Caco-2 (cell line): ENCODE measurements at regions not wholly inside any gene's neighbourhood (a gene's known extent, or its start where the extent isn't known, plus 50 kb on each side); places are given as distances from the start of the nearest gene placed in this dataset.
"Not testable (repeated sequence)": the region's sequence is repeated elsewhere in the genome, so short reads cannot be mapped to it uniquely, and the experiment has no call there.

Experiments
- BruUV-seq: library from RNA; stranded (reverse); fragments of 400-500 nt; replicated peaks from 2 replicates; lab custom pipeline; 2021; lab: Mats Ljungman, UMichigan
- CTCF ChIA-PET: fragments of 300-600 bp; sonication (Branson Sonifier 250); formaldehyde crosslinking; loops from one replicate; lab custom pipeline; 2022; ENCODE audit warnings: antibody characterized with exemption; lab: Charles Lee
- POLR2A ChIA-PET: fragments of 300-600 bp; sonication (Branson Sonifier 250); formaldehyde crosslinking; loops from one replicate; lab custom pipeline; 2022; ENCODE audit warnings: antibody characterized with exemption; lab: Charles Lee
- DNase-seq, 2 experiments: peaks; one replicate each; pipeline versions ENCODE4 v3.0.0 to v3.0.0-alpha.2; 2020 to 2022
- H3K27me3 ChIP-seq: replicated peaks from 2 replicates; pipeline ENCODE4 v1.6.0; 2011; ENCODE audit warnings: low read length; ENCODE audit not compliant: control insufficient read depth, insufficient read depth
- H3K36me3 ChIP-seq: 2 replicates; pipeline ENCODE4 v1.5.1; 2011; ENCODE audit warnings: low read length; ENCODE audit not compliant: control insufficient read depth, insufficient read depth
- H3K4me1 ChIP-seq: fragments of 250-450 bp; sonication (Bioruptor Pico); 2 replicates; pipeline ENCODE4 v1.5.1; 2020; ENCODE audit warnings: mild to moderate bottlenecking
- H3K4me3 ChIP-seq: 2 replicates; pipeline ENCODE4 v1.5.1; 2011; ENCODE audit warnings: low read depth, mild to moderate bottlenecking, control low read depth, low read length
- H3K9me3 ChIP-seq: fragments of 250-450 bp; sonication (Bioruptor Pico); 2 replicates; pipeline ENCODE4 v1.5.1; 2020; ENCODE audit warnings: mild to moderate bottlenecking, moderate library complexity
- H3K27ac Mint-ChIP-seq: one replicate; pipeline ENCODE4 v1.8.0; 2022; ENCODE audit warnings: mixed read lengths; ENCODE audit not compliant: unreplicated experiment
- H3K27me3 Mint-ChIP-seq: one replicate; pipeline ENCODE4 v1.8.0; 2022; ENCODE audit warnings: mixed read lengths; ENCODE audit not compliant: insufficient read depth, unreplicated experiment
- H3K36me3 Mint-ChIP-seq: one replicate; pipeline ENCODE4 v1.8.0; 2022; ENCODE audit warnings: mild to moderate bottlenecking, mixed read lengths; ENCODE audit not compliant: insufficient read depth, unreplicated experiment
- H3K4me1 Mint-ChIP-seq: one replicate; pipeline ENCODE4 v1.8.0; 2022; ENCODE audit warnings: low read depth, mixed read lengths; ENCODE audit not compliant: unreplicated experiment
- H3K4me3 Mint-ChIP-seq: one replicate; pipeline ENCODE4 v1.8.0; 2022; ENCODE audit warnings: mild to moderate bottlenecking, moderate library complexity, mixed read lengths; ENCODE audit not compliant: unreplicated experiment
- H3K9me3 Mint-ChIP-seq: one replicate; pipeline ENCODE4 v1.8.0; 2022; ENCODE audit warnings: mixed read lengths; ENCODE audit not compliant: unreplicated experiment
- intact Hi-C: fragments of 100-400 bp; cut with micrococcal nuclease; formaldehyde crosslinking; loops from one replicate; pipeline ENCODE4 v1.10.0; 2022; ENCODE audit not compliant: unreplicated experiment
- TF ChIP-seq, protein P1 (sequence below), 2 experiments: fragments of 200-600 bp in 1 of 2; IDR thresholded peaks; 1 replicate in 1 of 2; 2 replicates in 1 of 2; pipeline versions ENCODE4 v1.5.1 to v1.8.0; 2011 to 2022; ENCODE audit warnings: antibody characterized with exemption in 1 of 2, control low read depth in 1 of 2, inconsistent platforms in 1 of 2, low read depth in 1 of 2, low read length in 1 of 2, mild to moderate bottlenecking in 1 of 2, moderate library complexity in 1 of 2; ENCODE audit not compliant: insufficient read depth in 1 of 2, severe bottlenecking in 1 of 2, unreplicated experiment in 1 of 2

DNA sequence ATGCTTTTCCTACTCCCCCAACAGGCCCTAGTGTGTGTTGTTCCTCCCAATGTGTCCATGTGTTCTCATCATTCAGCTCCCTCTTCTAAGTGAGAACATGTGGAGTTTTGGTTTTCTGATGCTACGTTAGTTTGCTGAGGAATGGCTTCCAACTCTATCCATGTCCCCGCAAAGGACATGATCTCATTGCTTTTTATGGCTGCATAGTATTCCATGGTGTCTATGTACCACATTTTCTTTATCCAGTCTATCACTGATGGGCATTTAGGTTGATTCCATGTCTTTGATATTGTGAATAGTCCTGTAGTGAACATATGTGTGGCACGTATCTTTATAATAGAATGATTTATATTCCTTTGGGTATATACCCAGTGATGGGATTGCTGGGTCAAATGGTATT is 72.5 kb upstream of the CCNY start:
- H3K4me3 ChIP-seq, CTCF ChIA-PET, H3K9me3 ChIP-seq, DNase-seq, H3K27me3 Mint-ChIP-seq, H3K9me3 Mint-ChIP-seq, H3K4me3 Mint-ChIP-seq, H3K36me3 ChIP-seq, BruUV-seq, H3K27ac Mint-ChIP-seq, H3K36me3 Mint-ChIP-seq, H3K27me3 ChIP-seq, intact Hi-C loops: not testable (repeated sequence)
- POLR2A ChIA-PET, result interaction anchor here (0.5 kb wide), 1 partner anchor 24 kb away, joined by 3 read pairs; no protein-coding TSS in a partner anchor
- H3K4me1 Mint-ChIP-seq, result peaks cover 10% of the 10 kb centered on the region
- H3K4me1 ChIP-seq, result peaks cover 17% of the 10 kb centered on the region

DNA sequence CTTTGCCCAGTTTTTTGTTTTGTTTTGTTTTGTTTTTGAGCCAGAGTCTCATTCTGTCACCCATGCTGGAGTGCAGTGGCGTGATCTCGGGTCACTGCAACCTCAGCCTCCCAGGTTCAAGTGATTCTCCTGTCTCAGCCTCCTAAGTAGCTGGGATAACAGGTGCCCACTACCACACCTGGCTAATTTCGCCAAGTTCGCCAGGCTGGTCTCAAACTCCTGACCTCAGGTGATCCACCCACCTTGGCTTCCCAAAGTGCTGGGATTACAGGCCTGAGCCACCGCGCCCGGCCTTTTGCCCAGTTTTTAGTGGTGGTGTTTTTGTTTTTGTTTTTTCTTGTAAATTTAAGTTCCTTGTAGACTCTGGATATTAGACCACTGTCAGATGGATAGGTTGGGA is 71.7 kb upstream of the CCNY start:
- intact Hi-C loops, H3K36me3 Mint-ChIP-seq, H3K4me3 ChIP-seq, H3K9me3 Mint-ChIP-seq, H3K27ac Mint-ChIP-seq, POLR2A ChIA-PET, BruUV-seq, DNase-seq, H3K27me3 Mint-ChIP-seq, H3K9me3 ChIP-seq, H3K4me3 Mint-ChIP-seq, H3K36me3 ChIP-seq, H3K27me3 ChIP-seq, CTCF ChIA-PET: not testable (repeated sequence)
- H3K4me1 ChIP-seq, result peaks cover 21% of the 10 kb centered on the region
- H3K4me1 Mint-ChIP-seq, result peaks cover 17% of the 10 kb centered on the region

DNA sequence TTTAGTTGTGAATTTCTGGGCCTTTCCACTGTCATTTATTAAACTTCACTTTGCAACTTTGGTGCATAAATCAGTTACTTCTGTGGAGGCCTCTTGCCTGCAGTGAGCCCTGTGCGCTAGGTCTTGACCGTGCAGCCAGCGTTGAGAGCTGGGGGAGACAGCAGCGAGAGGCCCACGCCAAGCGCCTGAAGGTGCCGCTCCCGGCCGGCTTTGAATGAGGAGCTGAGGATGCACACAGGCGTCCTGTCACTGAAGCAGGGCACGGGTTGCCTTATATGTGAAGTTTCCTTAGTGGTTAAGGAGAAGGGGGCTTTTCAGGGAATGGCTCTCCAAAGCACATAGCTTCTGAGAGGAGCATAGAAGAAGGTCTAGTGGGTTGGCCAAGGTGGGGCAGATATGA is 70.9 kb upstream of the CCNY start:
- no peak overlapping the region for H3K4me3 ChIP-seq
- no peaks in the 10 kb centered on the region for H3K9me3 ChIP-seq
- no peaks in the 10 kb centered on the region for H3K36me3 Mint-ChIP-seq
- no peak overlapping the region for H3K4me3 Mint-ChIP-seq
- H3K4me1 ChIP-seq, result peaks cover 21% of the 10 kb centered on the region
- H3K4me1 Mint-ChIP-seq, result peaks cover 17% of the 10 kb centered on the region
- H3K27me3 ChIP-seq, result no peaks in the 10 kb centered on the region
- BruUV-seq, result no TSS peak
- H3K27me3 Mint-ChIP-seq, result no peaks in the 10 kb centered on the region
- TF ChIP-seq, protein P1, sequence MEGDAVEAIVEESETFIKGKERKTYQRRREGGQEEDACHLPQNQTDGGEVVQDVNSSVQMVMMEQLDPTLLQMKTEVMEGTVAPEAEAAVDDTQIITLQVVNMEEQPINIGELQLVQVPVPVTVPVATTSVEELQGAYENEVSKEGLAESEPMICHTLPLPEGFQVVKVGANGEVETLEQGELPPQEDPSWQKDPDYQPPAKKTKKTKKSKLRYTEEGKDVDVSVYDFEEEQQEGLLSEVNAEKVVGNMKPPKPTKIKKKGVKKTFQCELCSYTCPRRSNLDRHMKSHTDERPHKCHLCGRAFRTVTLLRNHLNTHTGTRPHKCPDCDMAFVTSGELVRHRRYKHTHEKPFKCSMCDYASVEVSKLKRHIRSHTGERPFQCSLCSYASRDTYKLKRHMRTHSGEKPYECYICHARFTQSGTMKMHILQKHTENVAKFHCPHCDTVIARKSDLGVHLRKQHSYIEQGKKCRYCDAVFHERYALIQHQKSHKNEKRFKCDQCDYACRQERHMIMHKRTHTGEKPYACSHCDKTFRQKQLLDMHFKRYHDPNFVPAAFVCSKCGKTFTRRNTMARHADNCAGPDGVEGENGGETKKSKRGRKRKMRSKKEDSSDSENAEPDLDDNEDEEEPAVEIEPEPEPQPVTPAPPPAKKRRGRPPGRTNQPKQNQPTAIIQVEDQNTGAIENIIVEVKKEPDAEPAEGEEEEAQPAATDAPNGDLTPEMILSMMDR (IDR thresholded peaks at IDR 0.05; ENCODE audit: insufficient read depth in 1 of 2, low read depth in 1 of 2, low read length in 1 of 2, severe bottlenecking in 1 of 2, unreplicated experiment in 1 of 2), result no peak
- ChIA-PET POLR2A (interaction anchor here (0.6 kb wide), 1 partner anchor 297 kb away, joined by 3 read pairs; no protein-coding TSS in a partner anchor), CTCF (no interaction called here)
- DNase-seq, result peak in 1 of 2 experiments; percentile 22
- intact Hi-C loops, result no loop called here
- H3K36me3 ChIP-seq, result no peaks in the 10 kb centered on the region
- H3K27ac Mint-ChIP-seq, result no peak overlapping the region
- H3K9me3 Mint-ChIP-seq, result no peaks in the 10 kb centered on the region

DNA sequence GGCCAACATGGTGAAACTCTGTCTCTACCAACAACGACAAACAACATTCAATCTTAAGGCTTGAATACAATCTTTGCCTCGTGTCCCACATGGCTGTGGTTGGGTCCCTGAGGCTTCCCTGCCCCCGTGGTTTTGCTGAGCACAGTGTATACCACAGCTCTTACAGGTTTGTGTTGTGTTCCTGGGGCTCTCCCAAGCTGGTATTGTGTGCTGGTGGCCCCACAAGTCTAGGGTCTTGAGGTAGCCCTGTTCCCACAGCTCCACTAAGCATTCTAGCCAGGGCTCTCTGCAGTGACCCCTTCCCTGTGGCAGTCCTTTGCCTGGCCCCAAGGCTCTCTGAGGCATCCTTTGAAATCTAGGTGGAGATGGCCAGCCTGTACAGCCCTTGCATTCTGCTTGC is 68.0 kb upstream of the CCNY start:
- no TSS peak for BruUV-seq
- DNase-seq, result no peak
- Histone ChIP-seq H3K36me3 (no peaks in the 10 kb centered on the region), H3K4me3 (no peak overlapping the region), H3K4me1 (peaks cover 21% of the 10 kb centered on the region), H3K9me3 (no peaks in the 10 kb centered on the region), H3K27me3 (no peaks in the 10 kb centered on the region)
- Mint-ChIP-seq H3K9me3 (peaks cover 11% of the 10 kb centered on the region), H3K4me1 (peaks cover 17% of the 10 kb centered on the region), H3K4me3 (no peak overlapping the region), H3K27ac (peak overlapping the region; percentile 1), H3K27me3 (no peaks in the 10 kb centered on the region), H3K36me3 (no peaks in the 10 kb centered on the region)
- TF ChIP-seq, protein P1 (IDR thresholded peaks at IDR 0.05; ENCODE audit: insufficient read depth in 1 of 2, low read depth in 1 of 2, low read length in 1 of 2, severe bottlenecking in 1 of 2, unreplicated experiment in 1 of 2), result no peak
- intact Hi-C loops, result no loop called here
- CTCF ChIA-PET, result no interaction called here
- POLR2A ChIA-PET, result no interaction called here
